ENCODE measurements at regions not wholly inside any gene's neighbourhood (a gene's known extent, or its start where the extent isn't known, plus 50 kb on each side); places are given as distances from the start of the nearest gene placed in this dataset.

DNA sequence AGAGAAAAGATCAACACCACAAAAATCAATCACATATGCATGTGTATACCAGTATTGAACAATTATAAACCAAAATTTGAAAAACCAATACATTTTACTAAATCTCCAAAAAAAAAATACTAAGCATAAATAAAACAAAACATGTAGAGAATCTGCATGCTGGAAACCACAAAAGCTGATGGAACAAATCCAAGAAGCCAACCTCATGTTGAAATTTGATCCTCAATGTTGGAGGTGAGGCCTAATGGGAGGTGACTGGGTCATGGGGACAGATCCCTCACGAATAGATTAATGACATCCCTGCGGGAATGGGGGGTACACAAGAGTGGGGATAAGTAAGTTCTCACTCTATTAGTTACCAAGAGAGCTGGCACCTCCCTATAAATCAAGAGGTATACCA is 82.5 kb downstream of the OAT start:
- H3K27ac Mint-ChIP-seq = no peak overlapping the region
- peaks cover 20% of the 10 kb centered on the region for H3K27me3 Mint-ChIP-seq (ENCODE audit: low read depth, poor library complexity)
- H3K4me3 Mint-ChIP-seq = no peak overlapping the region
- TF ChIP-seq, protein P1, sequence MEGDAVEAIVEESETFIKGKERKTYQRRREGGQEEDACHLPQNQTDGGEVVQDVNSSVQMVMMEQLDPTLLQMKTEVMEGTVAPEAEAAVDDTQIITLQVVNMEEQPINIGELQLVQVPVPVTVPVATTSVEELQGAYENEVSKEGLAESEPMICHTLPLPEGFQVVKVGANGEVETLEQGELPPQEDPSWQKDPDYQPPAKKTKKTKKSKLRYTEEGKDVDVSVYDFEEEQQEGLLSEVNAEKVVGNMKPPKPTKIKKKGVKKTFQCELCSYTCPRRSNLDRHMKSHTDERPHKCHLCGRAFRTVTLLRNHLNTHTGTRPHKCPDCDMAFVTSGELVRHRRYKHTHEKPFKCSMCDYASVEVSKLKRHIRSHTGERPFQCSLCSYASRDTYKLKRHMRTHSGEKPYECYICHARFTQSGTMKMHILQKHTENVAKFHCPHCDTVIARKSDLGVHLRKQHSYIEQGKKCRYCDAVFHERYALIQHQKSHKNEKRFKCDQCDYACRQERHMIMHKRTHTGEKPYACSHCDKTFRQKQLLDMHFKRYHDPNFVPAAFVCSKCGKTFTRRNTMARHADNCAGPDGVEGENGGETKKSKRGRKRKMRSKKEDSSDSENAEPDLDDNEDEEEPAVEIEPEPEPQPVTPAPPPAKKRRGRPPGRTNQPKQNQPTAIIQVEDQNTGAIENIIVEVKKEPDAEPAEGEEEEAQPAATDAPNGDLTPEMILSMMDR (IDR thresholded peaks at IDR 0.05) = no peak
- peaks cover 27% of the 10 kb centered on the region for H3K4me1 Mint-ChIP-seq
- peaks cover 47% of the 10 kb centered on the region for H3K9me3 Mint-ChIP-seq
- no peak for DNase-seq
- H3K36me3 Mint-ChIP-seq (ENCODE audit: low read depth) = peaks cover 22% of the 10 kb centered on the region

- peaks cover 22% of the 10 kb centered on the region for H3K36me3 Mint-ChIP-seq (ENCODE audit: low read depth)
- H3K4me3 Mint-ChIP-seq = no peak overlapping the region
- DNase-seq = no peak
- peaks cover 52% of the 10 kb centered on the region for H3K9me3 Mint-ChIP-seq
- no peak overlapping the region for H3K27ac Mint-ChIP-seq
- TF ChIP-seq, protein P1 (IDR thresholded peaks at IDR 0.05) = no peak
- peaks cover 10% of the 10 kb centered on the region for H3K4me1 Mint-ChIP-seq
- peaks cover 37% of the 10 kb centered on the region for H3K27me3 Mint-ChIP-seq (ENCODE audit: low read depth, poor library complexity)
Measured at GRCh38 chr10:124333931-124334330, 84.8 kb downstream of the OAT start.

GRCh38 chr10:124332426-124332825 is 86.3 kb downstream of the OAT start:
- Mint-ChIP-seq H3K27me3 (ENCODE audit: low read depth, poor library complexity) (peaks cover 33% of the 10 kb centered on the region), H3K4me1 (no peaks in the 10 kb centered on the region), H3K36me3 (ENCODE audit: low read depth) (peaks cover 22% of the 10 kb centered on the region), H3K4me3 (no peak overlapping the region), H3K9me3 (peaks cover 47% of the 10 kb centered on the region), H3K27ac (no peak overlapping the region)
- DNase-seq = no peak
- TF ChIP-seq, protein P1 (IDR thresholded peaks at IDR 0.05) = no peak

GRCh38 chr10:124329941-124330340 is 88.8 kb downstream of the OAT start:
- H3K4me1 Mint-ChIP-seq = peaks cover 4% of the 10 kb centered on the region
- no peak overlapping the region for H3K27ac Mint-ChIP-seq
- peaks cover 35% of the 10 kb centered on the region for H3K27me3 Mint-ChIP-seq (ENCODE audit: low read depth, poor library complexity)
- TF ChIP-seq, protein P1 (IDR thresholded peaks at IDR 0.05) = no peak
- H3K36me3 Mint-ChIP-seq (ENCODE audit: low read depth) = peaks cover 10% of the 10 kb centered on the region
- DNase-seq = no peak
- H3K9me3 Mint-ChIP-seq = peaks cover 33% of the 10 kb centered on the region
- H3K4me3 Mint-ChIP-seq = no peak overlapping the region

DNA sequence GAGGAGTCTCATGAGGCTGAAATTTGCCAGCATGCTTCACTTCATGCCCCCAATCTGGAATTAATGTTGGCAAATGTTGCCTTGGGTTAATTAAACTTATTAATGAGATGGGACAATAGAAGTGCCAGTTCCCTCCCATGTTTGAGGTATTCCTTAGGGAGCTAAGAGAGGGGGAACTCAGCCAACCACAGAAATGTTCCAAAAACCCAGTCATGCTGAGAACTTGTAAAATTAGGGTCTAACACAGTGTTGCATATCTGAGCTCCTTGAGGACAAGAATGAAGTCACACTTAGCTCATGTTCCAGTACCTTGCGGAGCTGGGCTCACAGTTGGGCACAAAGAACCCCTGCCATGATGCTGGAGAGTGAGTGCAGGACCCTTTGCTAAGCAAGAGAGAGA is 89.4 kb downstream of the OAT start:
- TF ChIP-seq, protein P1 (IDR thresholded peaks at IDR 0.05) = no peak
- H3K27me3 Mint-ChIP-seq (ENCODE audit: low read depth, poor library complexity) = peaks cover 29% of the 10 kb centered on the region
- no peak overlapping the region for H3K4me3 Mint-ChIP-seq
- peaks cover 29% of the 10 kb centered on the region for H3K9me3 Mint-ChIP-seq
- H3K4me1 Mint-ChIP-seq = peaks cover 9% of the 10 kb centered on the region
- H3K36me3 Mint-ChIP-seq (ENCODE audit: low read depth) = peaks cover 10% of the 10 kb centered on the region
- no peak for DNase-seq
- no peak overlapping the region for H3K27ac Mint-ChIP-seq

GRCh38 chr10:124328477-124329220 is 90.1 kb downstream of the OAT start:
- H3K9me3 Mint-ChIP-seq = peaks cover 28% of the 10 kb centered on the region
- H3K27me3 Mint-ChIP-seq (ENCODE audit: low read depth, poor library complexity) = peaks cover 34% of the 10 kb centered on the region
- peaks cover 10% of the 10 kb centered on the region for H3K36me3 Mint-ChIP-seq (ENCODE audit: low read depth)
- DNase-seq = no peak
- H3K4me1 Mint-ChIP-seq = peaks cover 16% of the 10 kb centered on the region
- H3K27ac Mint-ChIP-seq = no peak overlapping the region
- TF ChIP-seq, protein P1 (IDR thresholded peaks at IDR 0.05) = no peak
- H3K4me3 Mint-ChIP-seq = no peak overlapping the region
